ENCODE measurements at regions not wholly inside any gene's neighbourhood (a gene's known extent, or its start where the extent isn't known, plus 50 kb on each side); places are given as distances from the start of the nearest gene placed in this dataset.

- TF ChIP-seq CTCF (IDR thresholded peaks at IDR 0.05): no peak
- TF ChIP-seq POLR2A (IDR thresholded peaks at IDR 0.05): no peak
Measured at GRCh38 chr11:87724358-87724757, 450.9 kb downstream of the RAB38 start.

All from lower leg skin (tissue), 3 donors.